SK-N-SH (cell line): ENCODE measurements at regions not wholly inside any gene's neighbourhood (a gene's known extent, or its start where the extent isn't known, plus 50 kb on each side); places are given as distances from the start of the nearest gene placed in this dataset.

Source experiments
- CTCF ChIA-PET: fragments of 300-600, 350-600 bp; formaldehyde crosslinking; extraction: SDS; loops from one replicate; lab custom pipeline; 2021; lab: Yijun Ruan, JAX
- POLR2A ChIA-PET: fragments of 350-600 bp; sonication (Branson Sonifier 250); formaldehyde crosslinking; extraction: SDS; loops from one replicate; lab custom pipeline; 2020; ENCODE audit warnings: antibody characterized with exemption, inconsistent platforms; lab: Yijun Ruan, JAX
- DNase-seq: peaks from one replicate; pipeline ENCODE4 v3.0.0; 2012
- H2AFZ ChIP-seq: fragments of 200-600 bp; sonication (generic); 2 replicates; pipeline ENCODE4 v1.8.1; 2016; ENCODE audit warnings: antibody characterized with exemption, mild to moderate bottlenecking, low read depth
- H3F3A ChIP-seq: fragments of 200-600 bp; sonication (generic); replicated peaks from 2 replicates; pipeline ENCODE3; 2016; ENCODE audit warnings: antibody characterized with exemption, mild to moderate bottlenecking; ENCODE audit not compliant: insufficient read depth
- H3K27ac ChIP-seq, 2 experiments: fragments of 200-500 bp in 1 of 2; fragments of 200-600 bp in 1 of 2; sonication (Bioruptor generic) in 1 of 2; sonication (generic), shearing (Covaris generic) in 1 of 2; 2 replicates each; pipeline versions ENCODE4 v1.5.1 to v1.6.1; 2014 to 2016; ENCODE audit warnings: low read depth in 2 of 2, inconsistent platforms in 1 of 2, low read length in 1 of 2, mild to moderate bottlenecking in 1 of 2, mixed read lengths in 1 of 2
- H3K27me3 ChIP-seq: fragments of 200-600 bp; sonication (generic), shearing (Covaris generic); 2 replicates; pipeline ENCODE4 v1.6.1; 2016; ENCODE audit warnings: mixed run types; ENCODE audit not compliant: insufficient read depth
- H3K36me3 ChIP-seq, 2 experiments: fragments of 200-500 bp in 1 of 2; fragments of 200-600 bp in 1 of 2; sonication (Bioruptor generic) in 1 of 2; sonication (generic) in 1 of 2; replicated peaks in 1 of 2; 2 replicates each; pipeline versions ENCODE3 to v1.5.1; 2014 to 2016; ENCODE audit warnings: low read length in 1 of 2, mild to moderate bottlenecking in 1 of 2; ENCODE audit not compliant: insufficient read depth in 2 of 2, control insufficient read depth in 1 of 2
- H3K4me1 ChIP-seq, 2 experiments: fragments of 200-500 bp in 1 of 2; fragments of 200-600 bp in 1 of 2; sonication (Bioruptor generic) in 1 of 2; sonication (generic), shearing (Covaris generic) in 1 of 2; 2 replicates each; pipeline versions ENCODE4 v1.5.1 to v1.6.1; 2014 to 2016; ENCODE audit warnings: low read depth in 1 of 2, low read length in 1 of 2, mixed run types in 1 of 2; ENCODE audit not compliant: insufficient read depth in 2 of 2, control insufficient read depth in 1 of 2
- H3K4me2 ChIP-seq: fragments of 200-600 bp; sonication (generic), shearing (Covaris generic); 2 replicates; pipeline ENCODE4 v1.6.1; 2017; ENCODE audit warnings: mixed run types
- H3K4me3 ChIP-seq, 2 experiments: fragments of 200-500 bp in 1 of 2; fragments of 200-600 bp in 1 of 2; sonication (Bioruptor generic) in 1 of 2; sonication (generic), shearing (Covaris generic) in 1 of 2; 2 replicates each; pipeline versions ENCODE4 v1.5.1 to v1.8.1; 2014 to 2016; ENCODE audit warnings: low read depth in 2 of 2, inconsistent platforms in 1 of 2, low read length in 1 of 2, mild to moderate bottlenecking in 1 of 2, mixed read lengths in 1 of 2, moderate library complexity in 1 of 2
- H3K79me2 ChIP-seq: fragments of 200-600 bp; sonication (generic); 2 replicates; pipeline ENCODE4 v1.8.1; 2017; ENCODE audit warnings: mild to moderate bottlenecking; ENCODE audit not compliant: insufficient read depth
- H3K9ac ChIP-seq: fragments of 200-600 bp; sonication (generic); 2 replicates; pipeline ENCODE4 v1.6.1; 2017; ENCODE audit warnings: mixed run types
- H3K9me2 ChIP-seq: fragments of 200-600 bp; sonication (generic); 2 replicates; pipeline ENCODE4 v1.6.1; 2017; ENCODE audit warnings: mixed run types
- H3K9me3 ChIP-seq: fragments of 200-600 bp; sonication (generic); 2 replicates; pipeline ENCODE4 v1.6.1; 2017; ENCODE audit warnings: mixed run types, mild to moderate bottlenecking, moderate library complexity
- H4K20me1 ChIP-seq: fragments of 200-600 bp; sonication (generic); 2 replicates; pipeline ENCODE4 v1.6.1; 2017; ENCODE audit warnings: mild to moderate bottlenecking, mixed run types; ENCODE audit not compliant: insufficient read depth
- ELF1 ChIP-seq: IDR thresholded peaks from 2 replicates; pipeline ENCODE4 v1.4.0; 2012
- EZH2phosphoT487 ChIP-seq: fragments of 200-600 bp; sonication (generic); IDR thresholded peaks from 2 replicates; pipeline ENCODE4 v1.6.1; 2017; ENCODE audit warnings: low read depth, mixed run types, mild to moderate bottlenecking, antibody characterized with exemption, moderate library complexity, borderline replicate concordance
- FOXM1 ChIP-seq: IDR thresholded peaks from 2 replicates; pipeline ENCODE4 v1.4.0; 2012; ENCODE audit warnings: low read depth, mild to moderate bottlenecking
- GABPA ChIP-seq: IDR thresholded peaks from 2 replicates; pipeline ENCODE4 v1.4.0; 2012; ENCODE audit warnings: low read depth, mild to moderate bottlenecking
- GATA2 ChIP-seq: sonication (generic); formaldehyde crosslinking; IDR thresholded peaks from 2 replicates; pipeline ENCODE4 v1.5.0; 2020; ENCODE audit warnings: mild to moderate bottlenecking, missing genetic modification reagents
- JUND ChIP-seq: IDR thresholded peaks from 2 replicates; pipeline ENCODE4 v1.4.0; 2012
- MEF2A ChIP-seq: IDR thresholded peaks from 2 replicates; pipeline ENCODE4 v1.4.0; 2012; ENCODE audit warnings: low read depth, borderline replicate concordance
- MXI1 ChIP-seq: IDR thresholded peaks from 2 replicates; pipeline ENCODE4 v1.6.1; 2012; ENCODE audit warnings: mild to moderate bottlenecking, low read depth, low read length, improper control_type of control experiment
- NFIC ChIP-seq: IDR thresholded peaks from 2 replicates; pipeline ENCODE4 v1.4.0; 2012; ENCODE audit warnings: borderline replicate concordance
- PBX3 ChIP-seq: IDR thresholded peaks from 2 replicates; pipeline ENCODE4; 2012
- RAD21 ChIP-seq: IDR thresholded peaks from 2 replicates; pipeline ENCODE4 v1.6.1; 2012; ENCODE audit warnings: mild to moderate bottlenecking, low read length
- RCOR1 ChIP-seq: fragments of 150-350 bp; IDR thresholded peaks from 2 replicates; pipeline ENCODE4 v1.6.1; 2017; ENCODE audit warnings: antibody characterized with exemption, low read length
- RXRA ChIP-seq: IDR thresholded peaks from 2 replicates; pipeline ENCODE4 v1.4.0; 2012; ENCODE audit warnings: low read depth, mild to moderate bottlenecking, borderline replicate concordance
- SIN3A ChIP-seq: IDR thresholded peaks from 2 replicates; pipeline ENCODE4 v1.6.1; 2012; ENCODE audit warnings: low read depth, mild to moderate bottlenecking, low read length, moderate library complexity, borderline replicate concordance
- SMC3 ChIP-seq: IDR thresholded peaks from 2 replicates; pipeline ENCODE4 v1.6.1; 2012; ENCODE audit warnings: low read depth, low read length, improper control_type of control experiment
- TEAD4 ChIP-seq: IDR thresholded peaks from 2 replicates; pipeline ENCODE4 v1.4.0; 2012; ENCODE audit warnings: mild to moderate bottlenecking, borderline replicate concordance; ENCODE audit not compliant: insufficient read depth
- USF1 ChIP-seq: IDR thresholded peaks from 2 replicates; pipeline ENCODE4 v1.4.0; 2012; ENCODE audit warnings: low read depth, borderline replicate concordance
- USF2 ChIP-seq: fragments of 150-350 bp; IDR thresholded peaks from 2 replicates; pipeline ENCODE4 v1.6.1; 2017; ENCODE audit warnings: antibody characterized with exemption, low read length, low read depth, borderline replicate concordance
- YY1 ChIP-seq: IDR thresholded peaks from 2 replicates; pipeline ENCODE4 v1.4.0; 2012; ENCODE audit warnings: low read depth, mild to moderate bottlenecking
- ZBTB33 ChIP-seq: IDR thresholded peaks from 2 replicates; pipeline ENCODE4 v1.4.0; 2012; ENCODE audit warnings: low read depth, borderline replicate concordance

GRCh38 chr17:13199425-13199824 is 181.6 kb upstream of the ELAC2 start:
- Histone ChIP-seq H3K36me3 (no peaks in the 10 kb centered on the region), H3K4me2 (no peak overlapping the region), H3K4me1 (no peaks in the 10 kb centered on the region), H3K27me3 (no peaks in the 10 kb centered on the region; the same call in 1 of the 2 replicates), H3K9me2 (no peaks in the 10 kb centered on the region), H4K20me1 (no peaks in the 10 kb centered on the region), H3F3A (no peaks in the 10 kb centered on the region), H3K9me3 (no peaks in the 10 kb centered on the region), H3K4me3 (no peak overlapping the region), H3K27ac (no peak overlapping the region), H3K79me2 (no peaks in the 10 kb centered on the region), H3K9ac (no peak overlapping the region), H2AFZ (no peak overlapping the region)
- ChIA-PET CTCF (interaction anchor here (1.7 kb wide), 1 partner anchor 62 kb away, joined by 5 read pairs; no protein-coding TSS in a partner anchor), POLR2A (no interaction called here)
- TF ChIP-seq GATA2 (CRISPR knock-in tag) (no peak), RCOR1 (no peak), GABPA (no peak), ELF1 (no peak), MEF2A (no peak), SMC3 (no peak), USF1 (no peak), PBX3 (no peak), MXI1 (no peak), USF2 (no peak), SIN3A (no peak), NFIC (no peak), RAD21 (no peak), ZBTB33 (no peak), JUND (no peak), FOXM1 (no peak), RXRA (no peak), TEAD4 (no peak), YY1 (no peak), EZH2phosphoT487 (no peak)
- no peak for DNase-seq
